Mesodermal cell (in vitro differentiated cells): ENCODE measurements at regions not wholly inside any gene's neighbourhood (a gene's known extent, or its start where the extent isn't known, plus 50 kb on each side); places are given as distances from the start of the nearest gene placed in this dataset.

Experiments
- H3K27ac ChIP-seq: 2 replicates; pipeline ENCODE4 v1.7.0; 2013; ENCODE audit warnings: mild to moderate bottlenecking, low read depth, low read length, moderate library complexity; ENCODE audit not compliant: severe bottlenecking
- H3K36me3 ChIP-seq: 2 replicates; pipeline ENCODE4 v1.7.1; 2013; ENCODE audit warnings: mild to moderate bottlenecking, low read length, moderate library complexity; ENCODE audit not compliant: control insufficient read depth, insufficient read depth
- H3K4me1 ChIP-seq: one replicate; pipeline ENCODE4 v1.7.1; 2013; ENCODE audit warnings: mild to moderate bottlenecking, low read length; ENCODE audit not compliant: insufficient read depth, control insufficient read depth, poor library complexity, severe bottlenecking
- H3K4me3 ChIP-seq: 2 replicates; pipeline ENCODE4 v1.7.0; 2013; ENCODE audit warnings: low read length, control low read depth, mild to moderate bottlenecking; ENCODE audit not compliant: insufficient read depth, poor library complexity, severe bottlenecking; ENCODE audit errors: extremely low read depth
- H3K9me3 ChIP-seq: 2 replicates; pipeline ENCODE4 v1.7.1; 2013; ENCODE audit warnings: mild to moderate bottlenecking, low read length, moderate library complexity; ENCODE audit not compliant: control insufficient read depth
- WGBS, 2 experiments: methylation state at CpG; one replicate each; pipeline ENCODE4 v1.1.5; 2013; ENCODE audit warnings: missing lambda C conversion rate in 2 of 2; ENCODE audit not compliant: insufficient coverage in 2 of 2; 5-methylcytosine and 5-hydroxymethylcytosine counted together

- 100% methylated on average over 1 of the region's 3 CpGs; no CpG with 5 or more reads in 1 of the 2 experiments for WGBS, 2 experiments
- Histone ChIP-seq H3K4me3 (no peak overlapping the region), H3K27ac (no peak overlapping the region), H3K4me1 (no peaks in the 10 kb centered on the region), H3K36me3 (no peaks in the 10 kb centered on the region), H3K9me3 (no peaks in the 10 kb centered on the region)
These were observed 523.5 kb upstream of the KLF4 start for GRCh38 chr9:108012886-108013665.

- WGBS, 2 experiments: 87 to 89% methylated on average over 4 of the region's 4 CpGs
- Histone ChIP-seq H3K4me1 (no peaks in the 10 kb centered on the region), H3K36me3 (no peaks in the 10 kb centered on the region), H3K9me3 (no peaks in the 10 kb centered on the region), H3K4me3 (no peak overlapping the region), H3K27ac (no peak overlapping the region)
These were observed 522.8 kb upstream of the KLF4 start for GRCh38 chr9:108012405-108012804.

GRCh38 chr9:108003526-108003925 is 514.0 kb upstream of the KLF4 start:
- Histone ChIP-seq H3K9me3 (no peaks in the 10 kb centered on the region), H3K27ac (no peak overlapping the region), H3K4me1 (peaks cover 2% of the 10 kb centered on the region), H3K36me3 (no peaks in the 10 kb centered on the region), H3K4me3 (no peak overlapping the region)
- WGBS, 2 experiments: 100% methylated on average over 1 to 4 of the region's 5 CpGs

GRCh38 chr9:108002371-108002956 is 512.9 kb upstream of the KLF4 start:
- Histone ChIP-seq H3K4me1 (peaks cover 3% of the 10 kb centered on the region), H3K36me3 (no peaks in the 10 kb centered on the region), H3K9me3 (no peaks in the 10 kb centered on the region), H3K27ac (no peak overlapping the region), H3K4me3 (no peak overlapping the region)
- 79 to 94% methylated on average over 15 of the region's 15 CpGs for WGBS, 2 experiments

GRCh38 chr9:108001237-108001636 is 511.7 kb upstream of the KLF4 start:
- no peaks in the 10 kb centered on the region for H3K9me3 ChIP-seq
- H3K36me3 ChIP-seq: no peaks in the 10 kb centered on the region
- peaks cover 3% of the 10 kb centered on the region for H3K4me1 ChIP-seq
- WGBS, 2 experiments: 81 to 88% methylated on average over 3 to 4 of the region's 4 CpGs
- no peak overlapping the region for H3K4me3 ChIP-seq
- no peak overlapping the region for H3K27ac ChIP-seq

GRCh38 chr9:107999890-108000289 is 510.3 kb upstream of the KLF4 start:
- 86 to 100% methylated on average over 1 to 2 of the region's 2 CpGs for WGBS, 2 experiments
- no peak overlapping the region for H3K4me3 ChIP-seq
- no peak overlapping the region for H3K27ac ChIP-seq
- H3K9me3 ChIP-seq: no peaks in the 10 kb centered on the region
- H3K4me1 ChIP-seq: peaks cover 3% of the 10 kb centered on the region
- no peaks in the 10 kb centered on the region for H3K36me3 ChIP-seq

- 25 to 29% methylated on average over 2 of the region's 5 CpGs for WGBS, 2 experiments
These were observed 509.4 kb upstream of the KLF4 start for GRCh38 chr9:107999011-107999410.

GRCh38 chr9:107994648-107995047 is 505.1 kb upstream of the KLF4 start:
- Histone ChIP-seq H3K4me3 (no peak overlapping the region), H3K36me3 (no peaks in the 10 kb centered on the region), H3K27ac (no peak overlapping the region), H3K9me3 (no peaks in the 10 kb centered on the region), H3K4me1 (peaks cover 3% of the 10 kb centered on the region)
- 100% methylated on average over 1 of the region's 2 CpGs; no CpG with 5 or more reads in 1 of the 2 experiments for WGBS, 2 experiments

More at GRCh38 chr9:107999011-107999410, 509.4 kb upstream of the KLF4 start:
- Histone ChIP-seq H3K9me3 (no peaks in the 10 kb centered on the region), H3K4me1 (peaks cover 3% of the 10 kb centered on the region), H3K27ac (no peak overlapping the region), H3K4me3 (no peak overlapping the region), H3K36me3 (no peaks in the 10 kb centered on the region)

GRCh38 chr9:107992271-107992670 is 502.7 kb upstream of the KLF4 start:
- no peaks in the 10 kb centered on the region for H3K4me1 ChIP-seq
- no peak overlapping the region for H3K4me3 ChIP-seq
- H3K27ac ChIP-seq: no peak overlapping the region
- no peaks in the 10 kb centered on the region for H3K9me3 ChIP-seq
- no peaks in the 10 kb centered on the region for H3K36me3 ChIP-seq
- no CpG with 5 or more reads among the region's 2 CpGs for WGBS, 2 experiments

- no peaks in the 10 kb centered on the region for H3K36me3 ChIP-seq
- no peaks in the 10 kb centered on the region for H3K4me1 ChIP-seq
- 85 to 88% methylated on average over 2 of the region's 4 CpGs for WGBS, 2 experiments
- H3K27ac ChIP-seq: no peak overlapping the region
- no peaks in the 10 kb centered on the region for H3K9me3 ChIP-seq
- no peak overlapping the region for H3K4me3 ChIP-seq
These were observed 502.0 kb upstream of the KLF4 start for GRCh38 chr9:107991581-107991980.

GRCh38 chr9:107989544-107989943 is 500.0 kb upstream of the KLF4 start:
- Histone ChIP-seq H3K9me3 (no peaks in the 10 kb centered on the region), H3K36me3 (no peaks in the 10 kb centered on the region), H3K4me1 (no peaks in the 10 kb centered on the region), H3K4me3 (no peak overlapping the region), H3K27ac (no peak overlapping the region)
- WGBS, 2 experiments: 83 to 100% methylated on average over 1 to 2 of the region's 2 CpGs
